WERI-Rb-1 (cell line): ENCODE measurements at regions not wholly inside any gene's neighbourhood (a gene's known extent, or its start where the extent isn't known, plus 50 kb on each side); places are given as distances from the start of the nearest gene placed in this dataset.

Experiments
- DNase-seq: peaks from one replicate; pipeline ENCODE4 v3.0.0-alpha.2; 2020
- H3K27ac ChIP-seq: fragments of 250-450 bp; sonication (Bioruptor Pico); 2 replicates; pipeline ENCODE4 v1.5.1; 2020; ENCODE audit warnings: mild to moderate bottlenecking, moderate library complexity
- H3K27me3 ChIP-seq: fragments of 250-450 bp; sonication (Bioruptor Pico); 2 replicates; pipeline ENCODE4 v1.5.1; 2021; ENCODE audit warnings: mild to moderate bottlenecking, low read depth, moderate library complexity; ENCODE audit not compliant: insufficient read depth, severe bottlenecking
- H3K36me3 ChIP-seq: fragments of 250-450 bp; sonication (Bioruptor Pico); 2 replicates; pipeline ENCODE4 v1.5.1; 2020; ENCODE audit warnings: mild to moderate bottlenecking, moderate library complexity
- H3K4me3 ChIP-seq: 2 replicates; pipeline ENCODE4 v1.5.1; 2011; ENCODE audit warnings: low read depth, mild to moderate bottlenecking, control low read depth, low read length
- H3K9me3 ChIP-seq: fragments of 250-450 bp; sonication (Bioruptor Pico); 2 replicates; pipeline ENCODE4 v1.5.1; 2021; ENCODE audit warnings: mild to moderate bottlenecking, moderate library complexity; ENCODE audit not compliant: severe bottlenecking
- CTCF ChIP-seq: IDR thresholded peaks from 2 replicates; pipeline ENCODE4 v1.5.1; 2011; ENCODE audit warnings: low read depth, mild to moderate bottlenecking, control low read depth, inconsistent platforms, low read length

DNA sequence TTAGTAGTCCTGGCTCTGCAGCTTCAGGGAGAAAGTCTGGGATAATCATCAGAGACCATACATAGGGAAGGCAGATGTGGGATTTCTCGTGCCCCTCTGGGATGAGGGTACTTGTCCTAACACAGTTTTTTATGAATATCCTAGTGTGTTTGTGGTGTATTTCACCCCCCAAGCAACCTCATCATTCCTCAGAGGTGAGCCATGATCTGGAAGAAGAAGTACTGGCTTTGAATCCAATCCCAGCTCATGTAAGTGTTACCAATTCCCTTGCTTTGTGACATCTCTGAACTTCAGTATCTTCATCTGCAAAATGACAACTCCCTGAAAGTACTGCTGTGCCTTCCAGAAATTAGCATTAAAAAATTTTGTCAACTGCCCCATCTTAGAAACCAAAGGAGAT, 347.5 kb upstream of the ZMIZ1 start:
- Histone ChIP-seq H3K27me3 (no peaks in the 10 kb centered on the region), H3K27ac (no peak overlapping the region), H3K4me3 (no peak overlapping the region), H3K36me3 (no peaks in the 10 kb centered on the region), H3K9me3 (peaks cover 3% of the 10 kb centered on the region)
- no peak for DNase-seq
- no peak for TF ChIP-seq CTCF

- no peak for DNase-seq
- H3K9me3 ChIP-seq, result peaks cover 3% of the 10 kb centered on the region
- no peak for TF ChIP-seq CTCF
- H3K27ac ChIP-seq, result no peak overlapping the region
- no peaks in the 10 kb centered on the region for H3K27me3 ChIP-seq
- H3K4me3 ChIP-seq, result no peak overlapping the region
- H3K36me3 ChIP-seq, result no peaks in the 10 kb centered on the region
Measured at GRCh38 chr10:78724846-78725245, 343.9 kb upstream of the ZMIZ1 start.

DNA sequence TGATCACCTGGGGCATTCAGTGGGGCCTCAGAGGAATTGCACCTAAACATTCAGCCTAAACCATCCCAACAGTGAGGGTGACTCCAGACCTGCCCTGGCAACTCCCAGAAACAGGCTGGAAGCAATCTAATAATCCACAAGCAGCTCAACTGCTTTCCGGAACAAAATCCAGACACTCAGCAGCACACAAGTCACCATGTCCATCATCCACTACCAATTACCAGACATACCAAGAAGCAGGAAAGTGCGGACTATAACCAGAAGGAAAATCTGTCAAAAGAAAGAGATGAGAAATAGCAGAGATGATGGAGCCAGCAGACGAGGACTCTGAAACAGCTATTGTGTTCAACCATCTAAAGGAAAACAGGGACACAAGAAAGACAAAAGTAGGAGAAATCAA, 342.6 kb upstream of the ZMIZ1 start:
- no peak for TF ChIP-seq CTCF
- no peak for DNase-seq
- H3K27ac ChIP-seq, result no peak overlapping the region
- H3K4me3 ChIP-seq, result no peak overlapping the region
- peaks cover 3% of the 10 kb centered on the region for H3K9me3 ChIP-seq
- no peaks in the 10 kb centered on the region for H3K36me3 ChIP-seq
- H3K27me3 ChIP-seq, result no peaks in the 10 kb centered on the region

DNA sequence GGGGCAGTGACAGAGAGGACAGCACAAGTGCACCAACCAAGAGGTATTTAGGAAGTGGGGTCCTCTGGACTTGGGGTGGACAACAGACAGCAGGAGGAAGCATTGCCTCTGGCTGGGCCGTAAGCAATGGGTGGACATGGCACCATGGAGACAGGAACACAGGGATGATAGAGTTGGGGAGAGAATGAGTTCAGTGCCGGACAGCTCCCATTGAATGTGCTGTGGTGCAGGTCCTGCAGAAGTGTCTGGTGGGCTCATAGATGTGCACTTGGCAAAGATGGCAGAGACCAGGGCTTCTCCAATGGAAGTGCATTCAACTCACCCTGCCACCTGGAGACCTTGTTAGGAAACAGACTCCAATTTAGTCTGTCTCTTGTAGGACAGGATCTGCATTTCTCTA, 341.5 kb upstream of the ZMIZ1 start:
- no peak for TF ChIP-seq CTCF
- H3K27ac ChIP-seq, result no peak overlapping the region
- H3K9me3 ChIP-seq, result peaks cover 3% of the 10 kb centered on the region
- no peak for DNase-seq
- no peak overlapping the region for H3K4me3 ChIP-seq
- no peaks in the 10 kb centered on the region for H3K27me3 ChIP-seq
- H3K36me3 ChIP-seq, result no peaks in the 10 kb centered on the region

DNA sequence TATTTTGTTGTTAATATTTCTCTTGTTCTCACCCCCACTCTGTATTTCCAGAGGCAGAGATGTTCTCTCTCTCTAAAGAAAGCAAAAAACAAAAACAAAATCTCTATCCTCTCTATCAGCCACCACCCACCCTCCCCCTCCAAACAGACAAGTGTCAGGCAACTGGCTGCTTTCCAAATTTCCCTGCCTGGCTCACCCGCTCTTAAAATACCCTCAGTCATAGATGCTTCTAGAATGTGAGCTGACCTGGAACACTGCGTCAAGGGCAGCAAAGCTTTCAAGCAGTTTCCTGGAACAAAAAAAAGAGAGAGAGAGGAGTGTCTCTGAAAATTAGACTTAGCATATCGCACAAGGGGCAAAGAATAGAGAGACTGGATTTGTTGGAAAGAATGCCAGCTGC, 341.0 kb upstream of the ZMIZ1 start:
- peaks cover 3% of the 10 kb centered on the region for H3K9me3 ChIP-seq
- DNase-seq, result no peak
- H3K27me3 ChIP-seq, result no peaks in the 10 kb centered on the region
- TF ChIP-seq CTCF, result no peak
- no peaks in the 10 kb centered on the region for H3K36me3 ChIP-seq
- H3K27ac ChIP-seq, result no peak overlapping the region
- H3K4me3 ChIP-seq, result no peak overlapping the region

DNA sequence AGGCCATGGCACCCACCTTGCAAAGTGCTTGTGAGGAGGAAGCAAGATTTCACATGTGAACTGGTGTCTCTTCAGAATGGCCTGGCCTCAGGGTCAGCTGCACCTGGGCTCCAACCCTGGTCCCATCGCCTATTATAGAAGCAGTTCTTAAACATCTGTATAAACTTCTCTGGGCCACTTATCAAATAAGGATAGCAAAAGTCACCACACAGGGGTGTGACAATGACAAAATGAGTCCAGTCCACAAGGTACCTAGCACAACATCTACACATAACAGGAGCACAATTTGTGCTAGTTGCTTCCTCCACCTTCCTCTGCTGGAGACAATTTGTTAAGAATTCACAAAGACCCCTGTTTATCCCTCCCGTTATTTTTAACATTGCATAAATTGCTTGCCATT, 340.6 kb upstream of the ZMIZ1 start:
- DNase-seq, result no peak
- Histone ChIP-seq H3K27me3 (no peaks in the 10 kb centered on the region), H3K9me3 (peaks cover 3% of the 10 kb centered on the region), H3K4me3 (no peak overlapping the region), H3K27ac (no peak overlapping the region), H3K36me3 (no peaks in the 10 kb centered on the region)
- TF ChIP-seq CTCF, result no peak
